Endothelial cell of umbilical vein (primary cell): ENCODE measurements at regions not wholly inside any gene's neighbourhood (a gene's known extent, or its start where the extent isn't known, plus 50 kb on each side); places are given as distances from the start of the nearest gene placed in this dataset.

ENCODE experiments used
- BruUV-seq: library from RNA; stranded (reverse); fragments of 400-500 nt; replicated peaks from 2 replicates; lab custom pipeline; 2021; lab: Mats Ljungman, UMichigan
- CTCF ChIA-PET: fragments of 300-600, 350-600 bp; sonication (Branson Sonifier 250); formaldehyde crosslinking; loops from one replicate; lab custom pipeline; 2021; ENCODE audit warnings: antibody characterized with exemption, inconsistent platforms; lab: Charles Lee
- POLR2A ChIA-PET: fragments of 300-600, 350-600 bp; sonication (Branson Sonifier 250); formaldehyde crosslinking; loops from one replicate; lab custom pipeline; 2021; ENCODE audit warnings: antibody characterized with exemption, inconsistent platforms; lab: Charles Lee
- DNase-seq: peaks from one replicate; pipeline ENCODE4 v3.0.0-alpha.2; 2011; ENCODE audit warnings: low read depth, low spot score
- FAIRE-seq: peaks from 2 replicates; lab custom pipeline; 2011; peaks lifted over from hg19 to GRCh38; lab: Jason Lieb, UNC
- H2AFZ ChIP-seq: 2 replicates; pipeline ENCODE4 v1.6.0; 2012; ENCODE audit warnings: low read depth, low read length, control low read depth, inconsistent platforms
- H3K27ac ChIP-seq: 2 replicates; pipeline ENCODE4 v1.5.1; 2011; ENCODE audit warnings: low read depth, mild to moderate bottlenecking, control low read depth, low read length, moderate library complexity; ENCODE audit not compliant: insufficient read depth
- H3K27me3 ChIP-seq, 2 experiments: 2 replicates each; pipeline versions ENCODE4 v1.6.0 to v1.6.1; 2011; ENCODE audit warnings: low read length in 2 of 2, mixed read lengths in 1 of 2; ENCODE audit not compliant: control insufficient read depth in 2 of 2, insufficient read depth in 2 of 2
- H3K36me3 ChIP-seq, 2 experiments: 2 replicates in 1 of 2; 3 replicates in 1 of 2; pipeline ENCODE4 v1.5.1; 2011; ENCODE audit warnings: low read length in 2 of 2, mild to moderate bottlenecking in 1 of 2, moderate library complexity in 1 of 2; ENCODE audit not compliant: control insufficient read depth in 2 of 2, insufficient read depth in 2 of 2; ENCODE audit errors: extremely low read depth in 1 of 2
- H3K4me1 ChIP-seq: 3 replicates; pipeline ENCODE4 v1.5.1; 2011; ENCODE audit warnings: mild to moderate bottlenecking, low read length; ENCODE audit not compliant: control insufficient read depth, insufficient read depth; ENCODE audit errors: extremely low read depth
- H3K4me2 ChIP-seq: 2 replicates; pipeline ENCODE4 v1.6.1; 2011; ENCODE audit warnings: low read length, control low read depth, mixed read lengths; ENCODE audit not compliant: insufficient read depth
- H3K4me3 ChIP-seq, 3 experiments: fragments of 200-600 bp in 1 of 3; sonication (generic), shearing (Covaris generic) in 1 of 3; replicated peaks in 1 of 3; 2 replicates each; pipeline ENCODE4 v1.5.1; 2011 to 2016; ENCODE audit warnings: control low read depth in 3 of 3, low read length in 3 of 3, mild to moderate bottlenecking in 2 of 3, inconsistent platforms in 1 of 3, low read depth in 1 of 3, moderate library complexity in 1 of 3; ENCODE audit not compliant: insufficient read depth in 1 of 3
- H3K79me2 ChIP-seq: 2 replicates; pipeline ENCODE4 v1.6.0; 2012; ENCODE audit warnings: low read length, inconsistent platforms; ENCODE audit not compliant: control insufficient read depth, insufficient read depth
- H3K9ac ChIP-seq: replicated peaks from 2 replicates; pipeline ENCODE3; 2011; ENCODE audit warnings: low read length, control low read depth; ENCODE audit not compliant: insufficient read depth; ENCODE audit errors: extremely low read depth
- H3K9me1 ChIP-seq: replicated peaks from 3 replicates; pipeline ENCODE4 v1.6.0; 2011; ENCODE audit warnings: mild to moderate bottlenecking, low read length; ENCODE audit not compliant: control insufficient read depth, insufficient read depth; ENCODE audit errors: extremely low read depth
- H3K9me3 ChIP-seq: replicated peaks from 2 replicates; pipeline ENCODE4 v1.5.1; 2012; ENCODE audit warnings: low read length, inconsistent platforms; ENCODE audit not compliant: control insufficient read depth, insufficient read depth
- H4K20me1 ChIP-seq: replicated peaks from 2 replicates; pipeline ENCODE3; 2011; ENCODE audit warnings: mild to moderate bottlenecking, low read length; ENCODE audit not compliant: control insufficient read depth, insufficient read depth; ENCODE audit errors: extremely low read depth
- EZH2 ChIP-seq: IDR thresholded peaks from 2 replicates; pipeline ENCODE4 v1.6.1; 2012; ENCODE audit warnings: borderline replicate concordance, low read depth, mild to moderate bottlenecking, moderate library complexity, low read length, inconsistent platforms; ENCODE audit not compliant: severe bottlenecking
- FOS ChIP-seq: IDR thresholded peaks from 2 replicates; pipeline ENCODE4 v1.6.1; 2011; ENCODE audit warnings: mild to moderate bottlenecking, low read length, moderate library complexity, borderline replicate concordance; ENCODE audit not compliant: insufficient read depth
- GATA2 ChIP-seq: IDR thresholded peaks from 2 replicates; pipeline ENCODE4 v1.7.0; 2011; ENCODE audit warnings: low read depth, mild to moderate bottlenecking, moderate library complexity, mixed read lengths, low read length; ENCODE audit not compliant: insufficient read length, insufficient read depth
- JUN ChIP-seq: IDR thresholded peaks from 2 replicates; pipeline ENCODE4 v1.6.1; 2011; ENCODE audit warnings: borderline replicate concordance, low read depth; ENCODE audit not compliant: insufficient read length, insufficient read depth
- MYC ChIP-seq: IDR thresholded peaks from one replicate; pipeline ENCODE4 v1.6.1; 2011; ENCODE audit warnings: mild to moderate bottlenecking, low read depth, low read length
- POLR2A ChIP-seq: IDR thresholded peaks from 2 replicates; pipeline ENCODE4 v1.6.1; 2012; ENCODE audit warnings: low read depth, mild to moderate bottlenecking, control low read depth, low read length
- POLR2AphosphoS5 ChIP-seq: IDR thresholded peaks from 2 replicates; pipeline ENCODE4 v1.6.1; 2012; ENCODE audit warnings: low read depth, mild to moderate bottlenecking, control low read depth, low read length, moderate library complexity; ENCODE audit not compliant: insufficient read depth
- dilution Hi-C: fragments of 300-500 bp; cut with MboI; formaldehyde crosslinking; loops from one replicate; pipeline ENCODE4 v1.15.0; 2019; ENCODE audit warnings: low sequenced_read_pairs; ENCODE audit not compliant: extremely low pct_ligation_motif_present
- intact Hi-C: fragments of 100-400 bp; cut with micrococcal nuclease; formaldehyde crosslinking; loops from one replicate; pipeline ENCODE4 v1.10.0; 2022
- TF ChIP-seq, protein P1 (sequence below): IDR thresholded peaks from 2 replicates; pipeline ENCODE4 v1.6.1; 2011; ENCODE audit not compliant: insufficient read depth, insufficient read length
- TF ChIP-seq, protein P2 (sequence below), 2 donors: IDR thresholded peaks; 1 replicate in 1 of 2; 2 replicates in 1 of 2; pipeline ENCODE4 v1.5.1; 2011; ENCODE audit warnings: low read length in 2 of 2, mild to moderate bottlenecking in 2 of 2, moderate library complexity in 2 of 2, control low read depth in 1 of 2, inconsistent platforms in 1 of 2, low read depth in 1 of 2; ENCODE audit not compliant: insufficient read depth in 1 of 2; ENCODE audit errors: extremely low read depth in 1 of 2

DNA sequence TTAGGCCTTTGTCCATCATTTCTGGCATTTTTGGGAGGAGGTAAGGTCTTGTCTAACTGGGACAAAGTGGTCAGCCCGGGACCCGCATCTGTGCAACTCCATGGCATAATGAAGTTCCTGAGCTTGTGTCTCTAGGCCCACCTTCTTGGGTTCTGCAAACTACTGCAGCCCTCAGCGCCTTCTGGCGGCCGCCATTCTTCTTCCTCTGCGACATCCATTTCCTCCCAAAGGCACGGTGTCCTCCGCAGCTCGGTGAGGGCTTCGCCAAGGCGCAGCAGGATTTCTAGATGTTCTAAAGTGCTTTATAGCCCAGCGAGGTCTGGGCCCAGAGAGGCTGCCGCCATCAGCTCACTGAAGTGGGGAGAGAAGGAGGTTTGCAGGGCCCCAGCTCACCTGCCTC, 134.4 kb upstream of the OR4E1 start:
- CTCF ChIA-PET, result interaction anchor here (1.1 kb wide), 1 partner anchor 10 kb away, joined by 3 read pairs; no protein-coding TSS in a partner anchor
- Histone ChIP-seq H3K4me3 (no peak overlapping the region), H3K9ac (no peak overlapping the region), H3K79me2 (no peaks in the 10 kb centered on the region), H3K4me1 (no peaks in the 10 kb centered on the region), H3K27ac (no peak overlapping the region), H3K27me3 (peaks cover 2 to 5% of the 10 kb centered on the region in 2 experiments), H3K36me3 (no peaks in the 10 kb centered on the region), H2AFZ (no peak overlapping the region), H3K9me3 (no peaks in the 10 kb centered on the region), H3K4me2 (no peak overlapping the region), H3K9me1 (no peaks in the 10 kb centered on the region), H4K20me1 (no peaks in the 10 kb centered on the region)
- DNase-seq (no peak), FAIRE-seq (no peak)
- dilution Hi-C loops, result no loop called here
- intact Hi-C loops, result no loop called here
- POLR2A ChIA-PET, result no interaction called here
- no TSS peak for BruUV-seq
- TF ChIP-seq GATA2 (no peak), JUN (no peak), MYC (no peak), POLR2A (no peak), FOS (no peak), POLR2AphosphoS5 (no peak), EZH2 (no peak)
- TF ChIP-seq, protein P1, sequence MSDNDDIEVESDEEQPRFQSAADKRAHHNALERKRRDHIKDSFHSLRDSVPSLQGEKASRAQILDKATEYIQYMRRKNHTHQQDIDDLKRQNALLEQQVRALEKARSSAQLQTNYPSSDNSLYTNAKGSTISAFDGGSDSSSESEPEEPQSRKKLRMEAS, result no peak
- TF ChIP-seq, protein P2, sequence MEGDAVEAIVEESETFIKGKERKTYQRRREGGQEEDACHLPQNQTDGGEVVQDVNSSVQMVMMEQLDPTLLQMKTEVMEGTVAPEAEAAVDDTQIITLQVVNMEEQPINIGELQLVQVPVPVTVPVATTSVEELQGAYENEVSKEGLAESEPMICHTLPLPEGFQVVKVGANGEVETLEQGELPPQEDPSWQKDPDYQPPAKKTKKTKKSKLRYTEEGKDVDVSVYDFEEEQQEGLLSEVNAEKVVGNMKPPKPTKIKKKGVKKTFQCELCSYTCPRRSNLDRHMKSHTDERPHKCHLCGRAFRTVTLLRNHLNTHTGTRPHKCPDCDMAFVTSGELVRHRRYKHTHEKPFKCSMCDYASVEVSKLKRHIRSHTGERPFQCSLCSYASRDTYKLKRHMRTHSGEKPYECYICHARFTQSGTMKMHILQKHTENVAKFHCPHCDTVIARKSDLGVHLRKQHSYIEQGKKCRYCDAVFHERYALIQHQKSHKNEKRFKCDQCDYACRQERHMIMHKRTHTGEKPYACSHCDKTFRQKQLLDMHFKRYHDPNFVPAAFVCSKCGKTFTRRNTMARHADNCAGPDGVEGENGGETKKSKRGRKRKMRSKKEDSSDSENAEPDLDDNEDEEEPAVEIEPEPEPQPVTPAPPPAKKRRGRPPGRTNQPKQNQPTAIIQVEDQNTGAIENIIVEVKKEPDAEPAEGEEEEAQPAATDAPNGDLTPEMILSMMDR (IDR thresholded peaks at IDR 0.05; ENCODE audit: extremely low read depth in 1 of 2, insufficient read depth in 1 of 2, low read depth in 1 of 2, low read length in 2 of 2), result no peak
